ENCODE measurements at regions not wholly inside any gene's neighbourhood (a gene's known extent, or its start where the extent isn't known, plus 50 kb on each side); places are given as distances from the start of the nearest gene placed in this dataset.

DNA sequence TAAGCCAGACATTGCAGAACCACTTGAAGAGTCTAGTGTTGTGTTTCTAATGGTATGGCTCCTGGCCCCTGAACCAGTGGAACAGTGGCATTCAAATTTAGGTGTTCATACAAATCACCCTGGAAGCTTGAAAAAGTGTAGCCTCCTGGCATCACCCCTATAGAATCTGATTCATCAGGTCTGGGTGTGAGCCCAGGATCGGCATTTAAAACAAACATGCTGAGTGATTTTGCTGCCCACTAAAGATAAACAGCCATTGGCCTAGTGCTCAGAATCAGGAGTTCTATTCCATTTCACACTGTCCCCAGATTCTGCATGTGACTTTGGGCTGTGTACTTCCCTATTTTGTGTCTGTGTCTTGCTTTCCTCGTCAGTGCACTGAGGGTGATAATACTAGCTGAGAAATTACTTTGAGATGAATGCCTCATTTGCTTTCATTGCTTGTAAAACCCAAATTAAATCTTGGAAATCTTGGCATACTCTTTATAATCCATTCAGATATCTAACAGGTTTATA, 241.5 kb upstream of the CLINT1 start:
- intact Hi-C loops (cut with micrococcal nuclease; ENCODE audit: unreplicated experiment): no loop called here
- no peaks in the 10 kb centered on the region for H3K4me1 ChIP-seq (replicated peaks; ENCODE audit: insufficient read depth)
- no peaks in the 10 kb centered on the region for H3F3A ChIP-seq (ENCODE audit: insufficient read depth, low read depth)
- ChIA-PET POLR2A (ENCODE audit: unreplicated experiment) (no interaction called here), CTCF (no interaction called here)
- no peaks in the 10 kb centered on the region for H3K9me2 ChIP-seq (ENCODE audit: insufficient read depth)
- no peaks in the 10 kb centered on the region for H4K20me1 ChIP-seq (ENCODE audit: insufficient read depth)
- DNase-seq: no peak
- BruUV-seq (replicated peaks): no TSS peak
- H3K79me2 ChIP-seq (ENCODE audit: low read depth): no peaks in the 10 kb centered on the region
- no peaks in the 10 kb centered on the region for H3K9me3 ChIP-seq (ENCODE audit: insufficient read depth, low read depth)
- no peak overlapping the region for H3K4me2 ChIP-seq
- H3K36me3 ChIP-seq (ENCODE audit: low read depth): no peaks in the 10 kb centered on the region
- TF ChIP-seq CTCF (conservative IDR thresholded peaks at IDR 0.05): no peak
- TF ChIP-seq EZH2 (IDR thresholded peaks at IDR 0.05; ENCODE audit: low read depth): no peak
- no peak overlapping the region for H2AFZ ChIP-seq
- no peak overlapping the region for H3K27ac ChIP-seq
- no peaks in the 10 kb centered on the region for H3K27me3 ChIP-seq (ENCODE audit: insufficient read depth, low read depth)
- H3K4me3 ChIP-seq: no peak overlapping the region

DNA sequence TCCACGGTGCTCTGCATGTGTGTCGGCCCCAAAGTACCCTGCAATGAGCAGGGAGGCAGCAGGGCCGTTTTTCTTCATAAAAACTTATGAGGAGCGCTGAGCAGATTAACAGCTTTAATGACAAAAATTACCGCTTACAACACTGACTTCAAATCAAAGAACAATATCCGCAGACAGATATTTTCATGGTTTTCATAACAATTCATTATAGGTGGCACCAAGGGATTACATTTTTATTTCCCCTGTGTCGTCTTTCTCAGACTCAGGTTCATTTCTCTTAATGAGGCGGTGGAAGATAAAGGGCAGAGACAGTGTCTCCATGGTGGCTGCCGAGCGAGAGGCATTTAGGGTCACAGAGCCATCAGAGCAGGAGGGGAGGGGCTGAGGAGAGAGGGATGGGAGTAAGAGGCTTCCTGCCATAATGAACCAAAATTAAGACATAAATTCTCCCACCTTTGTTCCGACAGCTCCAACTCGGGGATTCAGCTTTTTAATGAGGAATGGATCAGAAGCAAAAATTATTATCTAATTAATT, 240.7 kb upstream of the CLINT1 start:
- BruUV-seq (replicated peaks): no TSS peak
- ChIA-PET POLR2A (ENCODE audit: unreplicated experiment) (no interaction called here), CTCF (no interaction called here)
- Histone ChIP-seq H2AFZ (no peak overlapping the region), H3K4me2 (no peak overlapping the region), H3K27me3 (ENCODE audit: insufficient read depth, low read depth) (no peaks in the 10 kb centered on the region), H3K4me1 (replicated peaks; ENCODE audit: insufficient read depth) (no peaks in the 10 kb centered on the region), H3K79me2 (ENCODE audit: low read depth) (no peaks in the 10 kb centered on the region), H4K20me1 (ENCODE audit: insufficient read depth) (no peaks in the 10 kb centered on the region), H3K9me2 (ENCODE audit: insufficient read depth) (no peaks in the 10 kb centered on the region), H3F3A (ENCODE audit: insufficient read depth, low read depth) (no peaks in the 10 kb centered on the region), H3K27ac (no peak overlapping the region), H3K9me3 (ENCODE audit: insufficient read depth, low read depth) (no peaks in the 10 kb centered on the region), H3K36me3 (ENCODE audit: low read depth) (no peaks in the 10 kb centered on the region), H3K4me3 (no peak overlapping the region)
- intact Hi-C loops (cut with micrococcal nuclease; ENCODE audit: unreplicated experiment): no loop called here
- TF ChIP-seq CTCF (conservative IDR thresholded peaks at IDR 0.05) (no peak), EZH2 (IDR thresholded peaks at IDR 0.05; ENCODE audit: low read depth) (no peak)
- no peak for DNase-seq

DNA sequence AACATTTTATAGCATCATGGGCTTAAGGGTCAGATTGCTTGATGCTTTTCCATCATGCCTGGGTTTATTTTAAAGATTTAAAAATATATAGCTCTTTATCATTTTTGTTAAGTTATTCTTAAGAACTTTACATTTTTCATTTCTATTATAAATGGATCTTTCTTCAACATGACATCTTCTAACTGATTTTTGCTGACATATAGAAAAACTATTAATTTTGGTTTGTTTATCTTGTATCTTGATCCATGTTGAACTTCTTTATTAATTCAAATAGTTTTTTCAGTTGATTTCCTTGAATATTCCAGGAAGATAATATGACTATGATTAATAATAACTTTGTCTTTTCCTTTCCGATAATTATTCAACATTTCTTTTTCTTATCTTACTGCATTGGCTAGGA, 237.9 kb upstream of the CLINT1 start:
- no peak overlapping the region for H3K4me2 ChIP-seq
- no peaks in the 10 kb centered on the region for H4K20me1 ChIP-seq (ENCODE audit: insufficient read depth)
- no peaks in the 10 kb centered on the region for H3K79me2 ChIP-seq (ENCODE audit: low read depth)
- H3K27me3 ChIP-seq (ENCODE audit: insufficient read depth, low read depth): no peaks in the 10 kb centered on the region
- intact Hi-C loops (cut with micrococcal nuclease; ENCODE audit: unreplicated experiment): no loop called here
- H3K4me1 ChIP-seq (replicated peaks; ENCODE audit: insufficient read depth): no peaks in the 10 kb centered on the region
- TF ChIP-seq CTCF (conservative IDR thresholded peaks at IDR 0.05): no peak
- no peak for TF ChIP-seq EZH2 (IDR thresholded peaks at IDR 0.05; ENCODE audit: low read depth)
- no peak overlapping the region for H2AFZ ChIP-seq
- no peak for DNase-seq
- BruUV-seq (replicated peaks): no TSS peak
- no peak overlapping the region for H3K27ac ChIP-seq
- H3K9me2 ChIP-seq (ENCODE audit: insufficient read depth): no peaks in the 10 kb centered on the region
- H3K9me3 ChIP-seq (ENCODE audit: insufficient read depth, low read depth): no peaks in the 10 kb centered on the region
- CTCF ChIA-PET: no interaction called here
- POLR2A ChIA-PET (ENCODE audit: unreplicated experiment): no interaction called here
- H3K4me3 ChIP-seq: no peak overlapping the region
- no peaks in the 10 kb centered on the region for H3F3A ChIP-seq (ENCODE audit: insufficient read depth, low read depth)
- H3K36me3 ChIP-seq (ENCODE audit: low read depth): no peaks in the 10 kb centered on the region
